ENCODE measurements at regions not wholly inside any gene's neighbourhood (a gene's known extent, or its start where the extent isn't known, plus 50 kb on each side); places are given as distances from the start of the nearest gene placed in this dataset.
A peak's percentile ranks its signal among the peaks of the same experiment; 100 is the strongest.
"Not testable (repeated sequence)": the region's sequence is repeated elsewhere in the genome, so short reads cannot be mapped to it uniquely, and the experiment has no call there.

DNA sequence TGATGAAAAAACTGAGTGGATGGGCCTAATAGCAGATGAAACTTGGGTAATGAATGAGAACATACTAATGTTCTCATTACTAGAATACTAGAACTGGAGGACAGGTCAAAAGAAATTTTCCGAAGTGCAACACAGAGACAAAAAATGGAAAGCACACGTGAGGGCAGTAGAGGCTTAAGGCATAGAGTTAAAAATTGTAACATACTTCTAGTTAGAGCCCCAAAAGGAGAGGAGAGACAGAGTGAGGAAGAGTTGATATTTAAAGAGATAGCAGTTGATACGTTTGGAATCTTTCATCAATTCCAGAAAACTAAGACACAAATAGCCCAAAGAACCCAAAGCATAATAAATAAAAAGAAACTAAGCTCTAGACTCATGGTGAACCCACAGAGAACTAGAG is 327.9 kb downstream of the SQOR start:
- DNase-seq: no peak

DNA sequence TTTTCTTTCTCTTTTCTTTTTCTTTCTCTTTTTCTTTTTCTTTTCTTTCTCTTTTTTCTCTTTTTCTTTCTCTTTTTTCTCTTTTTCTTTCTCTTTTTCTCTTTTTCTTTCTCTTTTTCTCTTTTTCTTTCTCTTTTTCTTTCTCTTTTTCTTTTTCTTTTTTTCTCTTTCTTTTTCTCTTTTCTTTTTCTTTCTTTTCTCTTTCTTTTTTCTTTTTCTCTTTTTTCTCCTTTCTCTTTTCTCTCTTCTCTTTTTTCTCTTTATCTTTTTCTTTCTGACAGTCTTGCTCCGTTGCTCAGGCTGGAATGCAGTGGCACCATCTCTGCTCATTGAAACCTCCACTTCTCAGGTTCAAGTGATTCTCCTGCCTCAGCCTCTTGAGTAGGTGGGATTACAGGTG is 335.7 kb downstream of the SQOR start:
- no peak for DNase-seq

- no peak for DNase-seq
Measured at GRCh38 chr15:45980366-45980765, 345.5 kb downstream of the SQOR start.

DNA sequence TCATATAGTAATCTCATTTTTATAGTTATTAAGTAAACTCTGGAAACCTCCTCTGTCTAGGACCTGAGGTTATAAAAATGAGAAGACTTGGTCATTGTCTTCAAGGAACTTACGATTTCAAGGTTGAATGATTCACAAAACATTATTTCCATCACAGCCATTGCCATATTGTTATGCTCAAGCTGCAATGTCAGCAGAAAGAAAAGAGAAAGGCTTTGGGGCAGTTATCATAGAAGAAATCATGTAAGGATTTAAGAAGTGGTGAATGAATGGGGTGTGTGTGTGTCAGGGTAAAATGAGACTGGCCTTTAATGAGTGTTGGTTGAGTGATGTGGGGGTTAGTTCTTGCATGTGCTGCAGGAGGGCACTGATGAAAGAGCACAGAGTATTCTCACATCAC is 346.8 kb downstream of the SQOR start:
- DNase-seq: no peak

DNA sequence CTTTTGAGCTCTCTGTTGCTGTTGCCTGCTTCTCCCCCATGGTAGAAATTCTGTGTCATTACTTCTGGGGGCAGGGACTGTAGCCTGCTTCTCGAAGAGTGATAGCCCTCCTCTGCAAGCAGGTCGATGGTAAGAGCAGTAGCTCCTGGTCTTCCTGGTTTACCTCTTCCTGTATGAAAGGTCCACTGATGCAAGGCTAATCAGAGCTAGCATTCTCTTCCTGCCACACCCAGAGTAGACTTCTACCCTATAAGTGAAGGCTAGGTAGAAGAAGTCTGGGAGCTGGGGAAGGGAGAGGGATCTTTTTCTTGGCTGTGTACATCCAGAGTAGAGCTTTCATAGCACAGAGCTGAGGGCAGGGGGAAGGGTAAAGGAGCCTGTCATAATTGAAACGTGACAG is 357.0 kb downstream of the SQOR start:
- DNase-seq: no peak

GRCh38 chr15:45993072-45993471 is 358.2 kb downstream of the SQOR start:
- no peak for DNase-seq

GRCh38 chr15:45993508-45993907 is 358.7 kb downstream of the SQOR start:
- DNase-seq: no peak

DNA sequence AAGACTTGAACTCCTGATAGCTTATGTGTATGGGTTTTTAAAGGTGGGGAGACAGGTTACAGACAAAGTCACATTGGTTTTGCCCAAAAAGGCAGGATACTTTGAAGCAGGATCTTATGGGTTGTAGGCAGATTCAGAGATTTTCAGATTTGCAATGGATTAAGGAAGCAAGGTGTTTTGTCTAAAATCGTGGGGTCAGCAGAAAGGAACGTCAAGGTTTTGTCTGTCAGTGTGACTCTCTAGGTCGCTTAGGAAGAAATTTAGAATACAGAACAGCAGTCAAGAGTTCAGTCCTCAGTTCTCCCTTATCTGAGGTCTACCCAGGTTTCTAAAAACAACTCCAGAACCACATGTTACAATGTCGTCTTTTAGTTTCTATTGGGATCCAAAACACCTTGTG is 361.0 kb downstream of the SQOR start:
- DNase-seq: no peak

DNA sequence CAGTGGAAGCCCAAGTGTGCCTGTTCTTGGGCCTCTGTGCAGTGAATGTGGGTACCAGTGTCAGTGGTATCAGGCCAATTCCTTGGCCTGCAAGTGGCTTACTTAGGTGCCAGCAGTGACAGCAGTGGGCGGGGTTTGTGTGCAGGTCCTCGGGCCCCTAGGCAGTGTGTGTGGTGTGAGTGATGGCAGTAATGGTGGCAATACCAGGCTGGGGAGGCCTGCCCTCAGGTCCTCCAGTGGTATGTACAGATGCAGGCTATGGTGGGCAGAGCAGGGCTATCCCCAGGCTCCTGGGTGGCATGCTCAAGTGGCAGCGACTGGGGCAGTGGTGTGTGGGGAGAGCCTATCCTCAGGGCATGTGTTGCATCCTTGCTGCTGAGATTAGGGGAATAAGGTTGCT is 379.7 kb downstream of the SQOR start:
- DNase-seq: no peak

- DNase-seq: no peak
Measured at GRCh38 chr15:46034755-46035154, 399.9 kb downstream of the SQOR start.

DNA sequence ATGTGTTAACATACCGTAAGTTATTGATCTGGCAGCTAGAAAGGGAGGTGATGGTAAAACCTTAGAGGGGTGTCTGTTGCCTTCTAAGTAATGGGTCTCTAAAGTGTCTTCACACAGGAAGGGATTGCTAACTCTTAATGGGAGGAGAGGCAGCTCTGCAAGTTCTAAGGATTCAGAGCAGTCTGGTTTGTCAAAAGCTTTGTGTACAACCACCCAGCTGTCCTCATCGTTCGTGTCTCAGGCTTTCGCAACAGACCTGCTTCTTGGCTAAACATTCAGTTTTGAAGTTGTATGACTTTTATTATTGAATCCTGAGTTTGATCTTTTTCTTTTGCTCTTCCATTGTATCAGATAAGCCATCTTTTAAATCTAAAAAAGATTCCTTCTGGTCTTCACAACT is 404.9 kb downstream of the SQOR start:
- DNase-seq: no peak

DNA sequence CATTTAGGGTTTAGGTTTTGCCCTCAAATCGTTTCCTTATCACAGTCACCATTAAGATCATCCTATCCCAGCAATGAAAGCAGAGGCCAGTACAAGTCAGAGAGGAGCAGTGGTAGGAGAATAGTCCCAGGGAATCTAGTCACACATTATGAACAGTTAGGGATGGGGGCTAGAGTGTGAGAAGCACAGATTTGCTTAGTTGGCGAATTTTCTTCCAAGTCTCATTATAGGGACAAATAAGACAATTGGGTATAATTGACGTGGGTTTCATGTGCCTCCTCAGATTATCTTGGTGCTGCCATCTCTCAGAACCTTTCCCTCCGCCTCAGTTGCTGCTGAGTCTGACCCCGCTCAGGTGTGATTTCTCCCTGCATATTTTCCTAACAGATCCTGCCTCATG is 407.1 kb downstream of the SQOR start:
- no peak for DNase-seq

GRCh38 chr15:46059921-46060594 is 425.2 kb downstream of the SQOR start:
- DNase-seq: no peak

- no peak for DNase-seq
Measured at GRCh38 chr15:46061002-46061401, 426.2 kb downstream of the SQOR start.

GRCh38 chr15:46077220-46077619 is 442.4 kb downstream of the SQOR start:
- DNase-seq: no peak

GRCh38 chr15:46079046-46079445 is 444.2 kb downstream of the SQOR start:
- no peak for DNase-seq

GRCh38 chr15:46080016-46080415 is 445.2 kb downstream of the SQOR start:
- no peak for DNase-seq

DNA sequence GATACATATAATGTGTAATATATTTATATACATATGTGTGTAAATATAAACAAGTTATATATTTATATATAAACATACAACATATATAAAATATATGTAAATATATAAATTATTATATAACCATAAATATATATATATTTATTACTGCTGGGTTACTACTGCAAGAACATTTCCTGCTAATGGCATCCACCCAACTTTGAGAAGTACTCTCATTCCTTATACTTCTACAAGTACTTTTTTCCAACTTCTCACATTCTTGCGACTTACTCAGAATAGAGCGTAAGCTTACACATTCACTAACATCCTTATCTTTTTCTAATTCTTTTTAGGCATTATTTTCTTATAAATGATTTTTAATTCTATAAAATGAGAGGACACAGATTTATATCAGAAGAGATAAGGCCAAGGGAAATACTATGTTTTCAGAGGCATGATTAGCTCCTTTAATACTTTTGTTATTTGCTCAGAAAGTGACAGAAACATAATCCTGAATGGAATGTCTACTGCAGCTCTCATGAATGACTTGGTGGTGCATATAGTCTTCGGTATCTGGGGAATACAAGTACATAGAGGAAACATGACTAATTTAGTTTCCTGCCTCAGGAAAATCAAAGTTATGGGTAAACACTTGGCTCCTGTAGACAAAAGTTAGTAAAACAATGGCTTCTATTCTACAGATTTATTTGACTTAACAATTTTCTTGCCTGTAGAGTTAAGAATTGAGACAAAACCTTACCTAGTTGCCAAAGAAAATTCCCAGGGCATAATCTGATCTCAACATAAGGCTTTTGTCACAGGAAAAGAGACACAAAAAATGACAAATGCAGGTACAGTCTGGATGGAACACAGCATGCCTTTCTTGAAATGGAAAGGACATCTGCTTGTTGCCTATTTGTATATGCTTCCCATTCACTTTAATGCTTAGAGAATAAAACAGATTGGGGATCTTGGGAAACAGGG is 453.9 kb downstream of the SQOR start:
- DNase-seq: no peak

DNA sequence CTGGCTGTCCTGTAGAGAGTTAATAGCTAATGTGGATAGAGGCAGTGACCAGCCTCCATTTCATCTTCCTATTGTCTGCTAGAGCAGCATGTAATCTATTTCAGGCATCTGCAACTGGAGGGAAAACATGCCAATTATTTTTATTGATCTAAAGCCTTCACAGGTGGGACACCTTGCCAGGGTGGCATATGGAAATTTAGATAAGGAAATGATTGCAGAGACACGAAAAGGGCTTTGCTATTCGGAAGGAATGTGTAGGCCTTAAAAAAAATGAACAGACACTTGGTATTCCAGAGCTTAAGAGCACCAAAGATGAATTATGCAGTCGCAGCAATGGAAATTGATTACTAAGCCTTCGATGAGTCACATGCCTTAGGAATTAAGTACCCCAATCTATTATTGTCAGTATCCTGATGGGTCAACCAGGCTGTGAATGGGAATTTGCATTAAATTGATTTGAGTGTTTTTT is 454.7 kb downstream of the SQOR start:
- DNase-seq: peak; percentile 17

GRCh38 chr15:46091860-46092450 is 457.1 kb downstream of the SQOR start:
- DNase-seq: peak; percentile 40

GRCh38 chr15:46098006-46098405 is 463.2 kb downstream of the SQOR start:
- DNase-seq: not testable (repeated sequence)

DNA sequence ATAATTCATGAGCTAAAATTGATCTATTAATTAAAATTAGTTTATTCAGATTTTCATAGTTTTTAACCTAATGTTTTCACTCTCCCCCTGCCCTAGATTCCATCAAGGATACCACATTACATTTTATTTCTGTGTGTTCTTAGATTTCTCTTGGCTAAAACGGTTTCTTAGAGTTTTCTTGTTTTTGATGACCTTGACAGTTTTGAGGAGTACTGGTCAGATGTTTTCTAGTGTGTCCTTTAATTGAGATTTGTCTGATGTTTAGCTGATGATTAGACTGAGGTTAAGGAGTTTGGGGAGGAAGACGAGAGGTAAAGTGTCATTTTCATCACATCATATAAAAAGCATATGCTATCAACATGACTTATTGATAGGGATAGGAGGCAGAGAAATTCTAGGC is 475.9 kb downstream of the SQOR start:
- DNase-seq: no peak

DNA sequence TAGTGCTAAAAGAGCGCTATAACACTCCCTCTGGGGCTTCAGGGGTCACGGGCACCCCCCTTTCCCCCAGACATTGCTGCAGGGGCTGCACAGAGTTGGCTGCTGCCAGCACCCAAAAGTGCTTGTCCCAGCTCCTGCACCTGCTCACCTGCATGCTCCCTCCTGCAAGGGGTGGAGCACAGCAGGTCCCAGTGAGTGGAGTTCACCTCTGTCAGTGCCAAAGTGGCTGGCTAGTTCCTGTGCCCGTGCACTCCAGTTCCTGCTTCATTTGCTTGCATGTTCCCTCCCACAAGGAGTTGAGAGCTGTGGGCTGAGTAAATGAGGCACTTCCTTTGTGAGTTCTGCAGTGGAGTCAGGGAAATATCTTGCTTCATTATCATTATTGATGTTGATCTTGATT is 476.9 kb downstream of the SQOR start:
- DNase-seq: no peak

DNA sequence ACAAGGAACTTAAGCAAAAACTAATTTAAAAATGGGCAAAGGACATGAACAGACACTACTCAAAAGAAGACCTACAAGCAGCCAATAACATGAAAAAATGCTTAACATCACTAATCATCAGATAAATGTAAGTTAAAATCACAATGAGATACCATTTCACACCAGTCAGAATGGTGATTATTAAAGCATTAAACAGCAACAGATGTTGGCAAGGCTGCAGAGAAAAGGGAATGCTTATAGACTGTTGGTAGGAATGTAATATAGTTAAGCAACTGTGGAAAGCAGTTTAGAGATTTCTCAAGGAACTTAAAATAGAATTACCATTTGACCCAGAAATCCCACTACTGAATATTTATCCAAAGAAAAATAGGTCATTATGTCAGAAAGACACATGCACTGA is 482.2 kb downstream of the SQOR start:
- DNase-seq: no peak
